ENCODE measurements at regions not wholly inside any gene's neighbourhood (a gene's known extent, or its start where the extent isn't known, plus 50 kb on each side); places are given as distances from the start of the nearest gene placed in this dataset.

DNA sequence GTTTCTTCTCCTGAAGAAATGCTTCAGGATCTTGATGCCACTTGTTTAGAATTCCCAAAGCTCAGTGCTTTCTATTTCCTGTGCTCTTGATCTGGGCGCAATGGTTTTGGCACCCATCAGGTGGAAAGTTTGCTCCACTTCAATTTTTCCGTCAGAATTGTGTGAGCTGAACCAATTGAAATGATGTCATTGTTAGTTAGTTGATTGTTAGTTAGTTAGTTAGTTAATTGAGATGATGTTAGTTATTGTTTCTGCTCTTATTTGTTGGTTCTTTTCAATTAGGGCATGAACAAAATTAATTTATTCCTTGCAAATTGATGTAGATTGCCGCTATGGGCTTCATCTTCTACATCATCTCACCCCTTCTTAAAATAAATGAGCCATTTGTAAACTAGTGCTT lies 252.6 kb downstream of the BAMBI start:
- no peak overlapping the region for H3K27ac ChIP-seq
- no peak overlapping the region for H3K4me2 ChIP-seq
- H2AFZ ChIP-seq (ENCODE audit: low read depth): no peak overlapping the region
- no peak overlapping the region for H3K4me3 ChIP-seq (IDR thresholded peaks at IDR 0.05; ENCODE audit: insufficient read depth, low read depth, low read length)
- no peaks in the 10 kb centered on the region for H3K36me3 ChIP-seq (ENCODE audit: insufficient read depth)
- no peaks in the 10 kb centered on the region for H3K4me1 ChIP-seq (ENCODE audit: low read depth, poor library complexity, severe bottlenecking)
- no peak overlapping the region for H3K9ac ChIP-seq
- TF ChIP-seq, protein P1, sequence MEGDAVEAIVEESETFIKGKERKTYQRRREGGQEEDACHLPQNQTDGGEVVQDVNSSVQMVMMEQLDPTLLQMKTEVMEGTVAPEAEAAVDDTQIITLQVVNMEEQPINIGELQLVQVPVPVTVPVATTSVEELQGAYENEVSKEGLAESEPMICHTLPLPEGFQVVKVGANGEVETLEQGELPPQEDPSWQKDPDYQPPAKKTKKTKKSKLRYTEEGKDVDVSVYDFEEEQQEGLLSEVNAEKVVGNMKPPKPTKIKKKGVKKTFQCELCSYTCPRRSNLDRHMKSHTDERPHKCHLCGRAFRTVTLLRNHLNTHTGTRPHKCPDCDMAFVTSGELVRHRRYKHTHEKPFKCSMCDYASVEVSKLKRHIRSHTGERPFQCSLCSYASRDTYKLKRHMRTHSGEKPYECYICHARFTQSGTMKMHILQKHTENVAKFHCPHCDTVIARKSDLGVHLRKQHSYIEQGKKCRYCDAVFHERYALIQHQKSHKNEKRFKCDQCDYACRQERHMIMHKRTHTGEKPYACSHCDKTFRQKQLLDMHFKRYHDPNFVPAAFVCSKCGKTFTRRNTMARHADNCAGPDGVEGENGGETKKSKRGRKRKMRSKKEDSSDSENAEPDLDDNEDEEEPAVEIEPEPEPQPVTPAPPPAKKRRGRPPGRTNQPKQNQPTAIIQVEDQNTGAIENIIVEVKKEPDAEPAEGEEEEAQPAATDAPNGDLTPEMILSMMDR (conservative IDR thresholded peaks at IDR 0.05; ENCODE audit: low read depth, low read length): no peak
- H3K79me2 ChIP-seq (ENCODE audit: insufficient read depth, low read depth): no peaks in the 10 kb centered on the region
- no peaks in the 10 kb centered on the region for H3K27me3 ChIP-seq (ENCODE audit: insufficient read depth, low read depth)
- H4K20me1 ChIP-seq (ENCODE audit: insufficient read depth): no peaks in the 10 kb centered on the region

DNA sequence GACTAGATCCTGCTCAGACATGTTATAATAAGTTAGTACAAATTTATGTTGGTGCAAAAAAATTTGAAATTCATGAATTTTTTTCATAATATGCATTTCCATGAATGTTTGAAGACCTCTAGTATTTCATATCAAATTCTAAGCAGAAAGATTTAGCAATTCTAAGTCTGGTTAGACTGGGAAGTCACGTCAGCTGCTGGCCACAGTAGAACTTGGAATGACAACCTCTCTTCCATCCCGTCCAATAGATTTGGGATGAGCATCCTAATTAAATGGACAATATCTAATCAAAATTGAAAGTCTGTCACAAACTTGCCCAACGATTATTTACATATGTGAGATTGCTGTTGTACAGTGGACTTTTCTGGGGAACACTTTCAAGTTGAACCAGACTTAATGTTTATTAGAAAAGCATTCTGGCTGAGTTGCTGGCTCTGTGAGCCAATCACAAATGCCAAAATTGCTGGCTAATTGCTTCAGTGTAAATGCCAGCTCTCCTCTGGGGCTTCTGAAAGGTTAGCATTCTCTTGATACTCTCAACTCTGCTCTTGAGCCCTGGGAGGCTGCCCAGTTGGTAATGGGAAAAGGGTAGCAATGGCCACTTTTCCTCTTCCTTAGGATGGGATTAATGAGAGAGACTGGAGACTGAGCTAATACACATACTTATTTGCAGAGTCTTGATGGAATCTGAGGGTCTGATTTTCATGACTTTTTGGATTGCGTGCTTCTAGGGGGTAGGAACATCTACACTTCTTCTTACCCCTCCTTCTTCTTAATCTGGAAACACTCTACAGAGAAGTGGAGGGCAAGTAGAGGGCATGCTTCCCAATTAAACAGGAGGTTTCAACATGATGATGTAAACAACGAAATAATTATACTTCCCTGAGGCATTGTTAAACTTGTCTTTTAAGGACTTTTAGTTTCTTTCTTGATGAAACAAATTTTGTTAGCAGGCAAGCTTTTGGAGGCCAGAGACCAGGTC lies 253.5 kb downstream of the BAMBI start:
- Histone ChIP-seq H2AFZ (ENCODE audit: low read depth) (no peak overlapping the region), H3K9ac (no peak overlapping the region), H3K79me2 (ENCODE audit: insufficient read depth, low read depth) (no peaks in the 10 kb centered on the region), H3K4me2 (no peak overlapping the region), H3K27me3 (ENCODE audit: insufficient read depth, low read depth) (no peaks in the 10 kb centered on the region), H3K4me1 (ENCODE audit: low read depth, poor library complexity, severe bottlenecking) (no peaks in the 10 kb centered on the region), H3K36me3 (ENCODE audit: insufficient read depth) (no peaks in the 10 kb centered on the region), H3K4me3 (IDR thresholded peaks at IDR 0.05; ENCODE audit: insufficient read depth, low read depth, low read length) (no peak overlapping the region), H3K27ac (no peak overlapping the region), H4K20me1 (ENCODE audit: insufficient read depth) (no peaks in the 10 kb centered on the region)
- TF ChIP-seq, protein P1 (conservative IDR thresholded peaks at IDR 0.05; ENCODE audit: low read depth, low read length): no peak

DNA sequence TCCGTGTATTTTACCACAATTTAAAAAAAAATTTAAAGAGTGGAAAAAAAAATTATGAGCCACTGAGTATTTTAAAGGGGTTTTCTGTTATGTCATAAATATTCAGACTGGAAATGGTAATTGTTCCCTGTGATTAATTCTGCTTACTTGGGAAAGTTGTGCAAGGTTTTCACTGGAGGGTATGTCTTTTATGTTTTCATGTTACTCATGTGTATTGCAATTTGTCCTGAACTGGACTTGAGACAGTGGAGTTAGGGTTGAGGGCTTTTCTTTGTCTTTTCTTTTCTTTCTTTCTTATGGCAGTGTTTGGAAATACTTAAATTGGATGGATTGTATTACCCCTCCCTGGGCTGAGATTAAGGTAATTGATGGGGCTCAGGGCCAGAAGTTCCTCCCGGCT lies 257.7 kb downstream of the BAMBI start:
- H3K4me1 ChIP-seq (ENCODE audit: low read depth, poor library complexity, severe bottlenecking): no peaks in the 10 kb centered on the region
- no peaks in the 10 kb centered on the region for H3K36me3 ChIP-seq (ENCODE audit: insufficient read depth)
- no peaks in the 10 kb centered on the region for H3K79me2 ChIP-seq (ENCODE audit: insufficient read depth, low read depth)
- no peak overlapping the region for H3K4me3 ChIP-seq (IDR thresholded peaks at IDR 0.05; ENCODE audit: insufficient read depth, low read depth, low read length)
- no peaks in the 10 kb centered on the region for H3K27me3 ChIP-seq (ENCODE audit: insufficient read depth, low read depth)
- no peak overlapping the region for H3K9ac ChIP-seq
- H4K20me1 ChIP-seq (ENCODE audit: insufficient read depth): no peaks in the 10 kb centered on the region
- no peak overlapping the region for H3K27ac ChIP-seq
- TF ChIP-seq, protein P1 (conservative IDR thresholded peaks at IDR 0.05; ENCODE audit: low read depth, low read length): no peak
- no peak overlapping the region for H2AFZ ChIP-seq (ENCODE audit: low read depth)
- H3K4me2 ChIP-seq: no peak overlapping the region

DNA sequence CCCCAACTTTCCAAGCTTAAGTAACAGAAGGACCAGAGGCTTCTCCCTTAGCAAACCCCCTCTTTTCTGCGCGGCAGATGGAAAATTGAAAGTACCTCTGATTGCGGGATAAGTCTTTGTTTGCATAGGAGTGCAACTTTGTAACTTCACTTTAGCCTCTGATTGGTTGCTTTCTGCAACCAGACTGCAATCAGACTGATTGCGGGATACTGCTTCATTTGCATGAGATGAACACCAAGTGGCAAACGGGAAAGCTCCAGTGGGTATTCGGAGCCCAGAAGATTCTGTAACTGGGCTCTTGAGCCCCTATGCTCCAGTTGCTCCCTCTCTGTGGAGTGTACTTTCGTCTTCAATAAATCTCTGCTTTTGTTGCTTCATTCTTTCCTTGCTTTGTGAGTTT lies 260.6 kb downstream of the BAMBI start:
- TF ChIP-seq, protein P1 (conservative IDR thresholded peaks at IDR 0.05; ENCODE audit: low read depth, low read length): no peak
- no peaks in the 10 kb centered on the region for H3K27me3 ChIP-seq (ENCODE audit: insufficient read depth, low read depth)
- H4K20me1 ChIP-seq (ENCODE audit: insufficient read depth): no peaks in the 10 kb centered on the region
- H3K4me3 ChIP-seq (IDR thresholded peaks at IDR 0.05; ENCODE audit: insufficient read depth, low read depth, low read length): no peak overlapping the region
- no peak overlapping the region for H3K9ac ChIP-seq
- no peaks in the 10 kb centered on the region for H3K79me2 ChIP-seq (ENCODE audit: insufficient read depth, low read depth)
- no peak overlapping the region for H3K4me2 ChIP-seq
- H2AFZ ChIP-seq (ENCODE audit: low read depth): no peak overlapping the region
- no peak overlapping the region for H3K27ac ChIP-seq
- H3K36me3 ChIP-seq (ENCODE audit: insufficient read depth): no peaks in the 10 kb centered on the region
- no peaks in the 10 kb centered on the region for H3K4me1 ChIP-seq (ENCODE audit: low read depth, poor library complexity, severe bottlenecking)

Data from KMS-11 (cell line).